A549 (cell line): ENCODE measurements at regions not wholly inside any gene's neighbourhood (a gene's known extent, or its start where the extent isn't known, plus 50 kb on each side); places are given as distances from the start of the nearest gene placed in this dataset.
"Not testable (repeated sequence)": the region's sequence is repeated elsewhere in the genome, so short reads cannot be mapped to it uniquely, and the experiment has no call there.

ENCODE experiments used
- ATAC-seq, 2 experiments: fragments of 200-7000 bp in 1 of 2; fragments of >200 bp in 1 of 2; cut with Nextera tagmentation in 1 of 2; cut with Tn5 transposase in 1 of 2; 3 replicates each; pipeline versions ENCODE4 v1.8.0 to v1.9.1; 2018 to 2020; ENCODE audit warnings: mild to moderate bottlenecking in 1 of 2, moderate library complexity in 1 of 2
- CTCF ChIA-PET: fragments of 300-600 bp; sonication (Branson Sonifier 250); formaldehyde crosslinking; extraction: SDS; loops from one replicate; lab custom pipeline; 2021; ENCODE audit warnings: antibody characterized with exemption, inconsistent platforms; lab: Yijun Ruan, JAX
- POLR2A ChIA-PET: fragments of 350-600 bp; formaldehyde crosslinking; extraction: SDS; loops from one replicate; lab custom pipeline; 2021; ENCODE audit warnings: antibody characterized with exemption, inconsistent platforms; lab: Yijun Ruan, JAX
- DNase-seq, 2 experiments: peaks; one replicate each; pipeline versions ENCODE4 v3.0.0 to v3.0.0-alpha.2; 2011 to 2016; ENCODE audit warnings: low read depth in 1 of 2, low spot score in 1 of 2
- FAIRE-seq: peaks from 2 replicates; lab custom pipeline; 2011; peaks lifted over from hg19 to GRCh38; lab: Jason Lieb, UNC
- H3K27ac ChIP-seq, 2 experiments: fragments of >200 bp; sonication (Bioruptor Twin); formaldehyde crosslinking; 3 replicates each; pipeline ENCODE4 v1.5.1; 2016 to 2017
- H3K4me1 ChIP-seq: fragments of >200 bp; sonication (Bioruptor Twin); formaldehyde crosslinking; 3 replicates; pipeline ENCODE4 v1.6.1; 2016
- H3K4me2 ChIP-seq: fragments of >200 bp; sonication (Bioruptor Twin); formaldehyde crosslinking; 3 replicates; pipeline ENCODE4 v1.6.1; 2016
- H3K4me3 ChIP-seq: fragments of >200 bp; sonication (Bioruptor Twin); formaldehyde crosslinking; 3 replicates; pipeline ENCODE4 v1.5.1; 2016
- H3K9me3 ChIP-seq: fragments of >200 bp; sonication (Bioruptor Twin); formaldehyde crosslinking; 3 replicates; pipeline ENCODE4 v1.6.1; 2016
- ATOH8 ChIP-seq: fragments of 250-450 bp; sonication (Bioruptor Pico); IDR thresholded peaks from 2 replicates; pipeline ENCODE4 v1.5.0; 2020; ENCODE audit warnings: low read depth, mild to moderate bottlenecking, moderate library complexity
- CEBPB ChIP-seq, 2 experiments: fragments of >200 bp in 1 of 2; sonication (Bioruptor Twin) in 1 of 2; formaldehyde crosslinking in 1 of 2; IDR thresholded peaks; 2 replicates each; pipeline ENCODE4 v1.6.1; 2012 to 2016
- CHD4 ChIP-seq: fragments of 200-600 bp; sonication (generic); IDR thresholded peaks from 2 replicates; pipeline ENCODE4 v1.6.1; 2016; ENCODE audit warnings: antibody characterized with exemption, mild to moderate bottlenecking, borderline replicate concordance
- EHMT2 ChIP-seq: fragments of 200-600 bp; sonication (generic); IDR thresholded peaks from 2 replicates; pipeline ENCODE4 v1.6.1; 2016; ENCODE audit warnings: antibody characterized with exemption, low read depth, mild to moderate bottlenecking, moderate library complexity
- ESRRA ChIP-seq: fragments of 150-350 bp; IDR thresholded peaks from 2 replicates; pipeline ENCODE4 v1.6.1; 2014; ENCODE audit warnings: mild to moderate bottlenecking, low read length, borderline replicate concordance
- GATA3 ChIP-seq: IDR thresholded peaks from 2 replicates; pipeline ENCODE4 v1.6.1; 2012; ENCODE audit warnings: borderline replicate concordance
- HDAC2 ChIP-seq: fragments of 200-600 bp; sonication (generic); IDR thresholded peaks from 2 replicates; pipeline ENCODE4 v1.6.1; 2016
- HEYL ChIP-seq: fragments of 250-450 bp; sonication (Bioruptor Pico); IDR thresholded peaks from 2 replicates; pipeline ENCODE4 v1.8.0; 2021; ENCODE audit warnings: mild to moderate bottlenecking, moderate library complexity
- HMGXB4 ChIP-seq: fragments of 250-450 bp; sonication (Bioruptor Pico); IDR thresholded peaks from 2 replicates; pipeline ENCODE4 v1.5.0; 2021; ENCODE audit warnings: mild to moderate bottlenecking, moderate library complexity, borderline replicate concordance
- HOXB13 ChIP-seq: fragments of 250-450 bp; sonication (Bioruptor Pico); IDR thresholded peaks from 2 replicates; pipeline ENCODE4 v1.5.0; 2020; ENCODE audit warnings: low read depth, mild to moderate bottlenecking, moderate library complexity
- HOXB5 ChIP-seq: fragments of 250-450 bp; sonication (Bioruptor Pico); IDR thresholded peaks from 2 replicates; pipeline ENCODE4 v1.5.0; 2020; ENCODE audit warnings: mild to moderate bottlenecking, moderate library complexity
- KDM1A ChIP-seq: fragments of 200-600 bp; sonication (generic); IDR thresholded peaks from 2 replicates; pipeline ENCODE4 v1.6.1; 2016; ENCODE audit warnings: low read depth, mild to moderate bottlenecking
- MAX ChIP-seq: IDR thresholded peaks from 2 replicates; pipeline ENCODE4 v1.6.1; 2012
- MYC ChIP-seq: IDR thresholded peaks from 2 replicates; pipeline ENCODE4 v1.6.1; 2012; ENCODE audit warnings: mild to moderate bottlenecking, inconsistent platforms, low read length, improper control_type of control experiment, borderline replicate concordance
- NFE2L2 ChIP-seq: fragments of 150-350 bp; conservative IDR thresholded peaks from 2 replicates; pipeline ENCODE4 v1.6.1; 2014; ENCODE audit warnings: low read length
- NR3C1 ChIP-seq: fragments of >200 bp; sonication (Bioruptor Twin); formaldehyde crosslinking; IDR thresholded peaks from 3 replicates; pipeline ENCODE4 v1.6.1; 2017
- PHF8 ChIP-seq: fragments of 200-600 bp; sonication (generic); IDR thresholded peaks from 2 replicates; pipeline ENCODE4 v1.6.1; 2016; ENCODE audit warnings: low read depth, mild to moderate bottlenecking, antibody characterized with exemption, moderate library complexity, borderline replicate concordance
- POLR2A ChIP-seq: IDR thresholded peaks from 2 replicates; pipeline ENCODE4 v1.6.1; 2012; ENCODE audit warnings: mild to moderate bottlenecking, low read length
- REST ChIP-seq: fragments of 200-600 bp; sonication (generic); IDR thresholded peaks from 2 replicates; pipeline ENCODE4 v1.6.1; 2016; ENCODE audit warnings: antibody characterized with exemption, mild to moderate bottlenecking, moderate library complexity
- SMC3 ChIP-seq: fragments of >200 bp; sonication (Bioruptor Twin); formaldehyde crosslinking; IDR thresholded peaks from 3 replicates; pipeline ENCODE4 v1.6.1; 2018; ENCODE audit warnings: inconsistent platforms
- SREBF2 ChIP-seq: fragments of 450-650 bp; IDR thresholded peaks from 2 replicates; pipeline ENCODE4 v1.6.1; 2014; ENCODE audit warnings: mild to moderate bottlenecking, moderate library complexity
- USF2 ChIP-seq: fragments of 450-650 bp; IDR thresholded peaks from 2 replicates; pipeline ENCODE4 v1.6.1; 2014; ENCODE audit warnings: antibody characterized with exemption
- ZNF302 ChIP-seq: fragments of 250-450 bp; sonication (Bioruptor Pico); IDR thresholded peaks from 2 replicates; pipeline ENCODE4 v1.9.0; 2021; ENCODE audit warnings: inconsistent platforms, mild to moderate bottlenecking, moderate library complexity
- ZSCAN20 ChIP-seq: fragments of 250-450 bp; sonication (Bioruptor Pico); IDR thresholded peaks from 2 replicates; pipeline ENCODE4 v1.8.0; 2022; ENCODE audit warnings: mild to moderate bottlenecking, moderate library complexity
- WGBS: methylation state at CpG from one replicate; pipeline ENCODE4 v1.1.6; 2017; ENCODE audit errors: missing lambda C conversion rate; 5-methylcytosine and 5-hydroxymethylcytosine counted together

- no peak for FAIRE-seq
- H3K27ac ChIP-seq, result no peak overlapping the region
Observed at GRCh38 chr3:75321060-75321459, 343.1 kb upstream of the FRG2C start.

GRCh38 chr3:75323936-75324335 lies 340.2 kb upstream of the FRG2C start:
- FAIRE-seq, result peak; percentile 61
- H3K9me3 ChIP-seq, CTCF ChIA-PET, H3K4me3 ChIP-seq, H3K4me2 ChIP-seq, DNase-seq, H3K4me1 ChIP-seq, ATAC-seq, POLR2A ChIA-PET, H3K27ac ChIP-seq: not testable (repeated sequence)
- 6% methylated on average over 2 of the region's 2 CpGs for WGBS

More at GRCh38 chr3:75321060-75321459, 343.1 kb upstream of the FRG2C start:
- 14% methylated on average over 3 of the region's 3 CpGs for WGBS
- TF ChIP-seq SMC3 (no peak), MYC (no peak), SREBF2 (no peak), NR3C1 (no peak), ATOH8 (CRISPR knock-in tag) (no peak), GATA3 (no peak), NFE2L2 (no peak), ZNF302 (CRISPR knock-in tag) (no peak), HOXB5 (no peak), HOXB13 (CRISPR knock-in tag) (no peak), POLR2A (no peak), PHF8 (no peak)
- no peaks in the 10 kb centered on the region for H3K4me1 ChIP-seq
- POLR2A ChIA-PET, result no interaction called here
- no peak overlapping the region for H3K4me3 ChIP-seq
- no peak overlapping the region for H3K4me2 ChIP-seq
- H3K9me3 ChIP-seq, result no peaks in the 10 kb centered on the region
- ATAC-seq (no peak), DNase-seq (no peak)
- CTCF ChIA-PET, result interaction anchor here (0.9 kb wide), 1 partner anchor 108 kb away, joined by 3 read pairs; no protein-coding TSS in a partner anchor

- TF ChIP-seq CEBPB (IDR thresholded peaks at IDR 0.05), result no peak
- no peak for TF ChIP-seq ESRRA
- no peak for TF ChIP-seq EHMT2
- TF ChIP-seq SREBF2, result no peak
- TF ChIP-seq USF2, result no peak
- TF ChIP-seq ZSCAN20, result no peak
- no peak for TF ChIP-seq HMGXB4 (CRISPR knock-in tag)
- TF ChIP-seq HDAC2, result no peak
- no peak for TF ChIP-seq MAX
- TF ChIP-seq HEYL (CRISPR knock-in tag), result no peak
- no peak for TF ChIP-seq CHD4
- TF ChIP-seq REST, result no peak
- TF ChIP-seq GATA3, result no peak
- TF ChIP-seq KDM1A, result no peak
- TF ChIP-seq ZNF302 (CRISPR knock-in tag), result no peak
- ChIA-PET POLR2A (no interaction called here), CTCF (no interaction called here)
- Histone ChIP-seq H3K4me1 (no peaks in the 10 kb centered on the region), H3K4me2 (no peak overlapping the region), H3K9me3 (no peaks in the 10 kb centered on the region), H3K4me3 (no peak overlapping the region), H3K27ac (no peak overlapping the region)
- DNase-seq, result no peak
- 0% methylated on average over 2 of the region's 2 CpGs for WGBS
- no peak for ATAC-seq
- FAIRE-seq, result no peak
Observed at GRCh38 chr3:75325716-75326115, 338.4 kb upstream of the FRG2C start.
